A673 (cell line): ENCODE measurements at regions not wholly inside any gene's neighbourhood (a gene's known extent, or its start where the extent isn't known, plus 50 kb on each side); places are given as distances from the start of the nearest gene placed in this dataset.

Experiments
- BruUV-seq: library from RNA; stranded (reverse); fragments of 400-500 nt; replicated peaks from 2 replicates; lab custom pipeline; 2021; lab: Mats Ljungman, UMichigan
- CTCF ChIA-PET: fragments of 300-600 bp; sonication (Branson Sonifier 250); formaldehyde crosslinking; loops from one replicate; lab custom pipeline; 2022; ENCODE audit warnings: antibody characterized with exemption; lab: Charles Lee
- POLR2A ChIA-PET: fragments of 300-600 bp; sonication (Branson Sonifier 250); formaldehyde crosslinking; loops from one replicate; lab custom pipeline; 2022; ENCODE audit warnings: antibody characterized with exemption; ENCODE audit not compliant: low non-redundant PET; lab: Charles Lee
- DNase-seq: peaks from one replicate; pipeline ENCODE4 v3.0.0-alpha.2; 2015; ENCODE audit warnings: low spot score
- H3K27ac ChIP-seq: fragments of 200-600 bp; sonication (generic); 2 replicates; pipeline ENCODE4 v1.5.1; 2016; ENCODE audit warnings: mixed run types, low read depth, mild to moderate bottlenecking, mixed read lengths, antibody characterized with exemption, low read length; ENCODE audit not compliant: poor library complexity, severe bottlenecking
- H3K27me3 ChIP-seq: fragments of 200-600 bp; sonication (generic); replicated peaks from 2 replicates; pipeline ENCODE4 v1.6.1; 2017; ENCODE audit warnings: mixed run types, low read depth, mild to moderate bottlenecking, mixed read lengths, antibody characterized with exemption, low read length; ENCODE audit not compliant: insufficient read depth, poor library complexity
- H3K36me3 ChIP-seq: fragments of 200-600 bp; sonication (generic); 2 replicates; pipeline ENCODE4 v1.6.1; 2016; ENCODE audit warnings: mixed run types, mild to moderate bottlenecking, mixed read lengths, antibody characterized with exemption, low read length; ENCODE audit not compliant: insufficient read depth, poor library complexity, severe bottlenecking
- H3K4me1 ChIP-seq: fragments of 200-600 bp; sonication (generic); 2 replicates; pipeline ENCODE4 v1.6.1; 2017; ENCODE audit warnings: mixed run types, mild to moderate bottlenecking, mixed read lengths, antibody characterized with exemption, low read length; ENCODE audit not compliant: insufficient read depth, poor library complexity, severe bottlenecking
- H3K4me3 ChIP-seq: fragments of 200-600 bp; sonication (generic); 2 replicates; pipeline ENCODE4 v1.5.1; 2016; ENCODE audit warnings: low read depth, mixed run types, mild to moderate bottlenecking, mixed read lengths, low read length; ENCODE audit not compliant: poor library complexity, severe bottlenecking
- H3K9me3 ChIP-seq: fragments of 200-600 bp; sonication (generic); 2 replicates; pipeline ENCODE4 v1.6.1; 2016; ENCODE audit warnings: mixed run types, low read depth, mild to moderate bottlenecking, mixed read lengths, antibody characterized with exemption, low read length; ENCODE audit not compliant: poor library complexity, severe bottlenecking
- CTCF ChIP-seq: fragments of 300-800, 200-600 bp; sonication (generic); conservative IDR thresholded peaks from 2 replicates; pipeline ENCODE4 v1.5.1; 2017; ENCODE audit warnings: low read depth, mild to moderate bottlenecking, antibody characterized with exemption, low read length, moderate library complexity, mixed read lengths
- EZH2 ChIP-seq: fragments of 200-600 bp; sonication (generic); IDR thresholded peaks from 2 replicates; pipeline ENCODE4 v1.6.1; 2017; ENCODE audit warnings: borderline replicate concordance, low read depth, mild to moderate bottlenecking, mixed read lengths, antibody characterized with exemption, low read length; ENCODE audit not compliant: poor library complexity, severe bottlenecking
- intact Hi-C: fragments of 100-400 bp; cut with micrococcal nuclease; formaldehyde crosslinking; loops from one replicate; pipeline ENCODE4 v1.10.0; 2022; ENCODE audit not compliant: unreplicated experiment

GRCh38 chr12:77493302-77494168, 337.2 kb upstream of the NAV3 start:
- Histone ChIP-seq H3K4me3 (no peak overlapping the region), H3K9me3 (no peaks in the 10 kb centered on the region), H3K27ac (no peak overlapping the region), H3K4me1 (no peaks in the 10 kb centered on the region), H3K27me3 (no peaks in the 10 kb centered on the region), H3K36me3 (no peaks in the 10 kb centered on the region)
- no TSS peak for BruUV-seq
- ChIA-PET POLR2A (no interaction called here), CTCF (no interaction called here)
- no peak for DNase-seq
- TF ChIP-seq EZH2: no peak
- no peak for TF ChIP-seq CTCF
- intact Hi-C loops: no loop called here

GRCh38 chr12:77492536-77492935, 338.2 kb upstream of the NAV3 start:
- ChIA-PET CTCF (no interaction called here), POLR2A (no interaction called here)
- BruUV-seq: no TSS peak
- no peaks in the 10 kb centered on the region for H3K4me1 ChIP-seq
- no peak for DNase-seq
- H3K9me3 ChIP-seq: no peaks in the 10 kb centered on the region
- H3K36me3 ChIP-seq: no peaks in the 10 kb centered on the region
- H3K27me3 ChIP-seq: no peaks in the 10 kb centered on the region
- intact Hi-C loops: no loop called here
- TF ChIP-seq EZH2: no peak
- no peak for TF ChIP-seq CTCF
- H3K27ac ChIP-seq: no peak overlapping the region
- H3K4me3 ChIP-seq: no peak overlapping the region

- POLR2A ChIA-PET: no interaction called here
- BruUV-seq: no TSS peak
- intact Hi-C loops: no loop called here
- H3K36me3 ChIP-seq: no peaks in the 10 kb centered on the region
- H3K27me3 ChIP-seq: no peaks in the 10 kb centered on the region
- TF ChIP-seq EZH2 (no peak), CTCF (no peak)
- no peaks in the 10 kb centered on the region for H3K4me1 ChIP-seq
- no peak overlapping the region for H3K4me3 ChIP-seq
- CTCF ChIA-PET: no interaction called here
- no peaks in the 10 kb centered on the region for H3K9me3 ChIP-seq
- DNase-seq: no peak
- no peak overlapping the region for H3K27ac ChIP-seq
Measured at GRCh38 chr12:77489331-77489970, 341.2 kb upstream of the NAV3 start.
